ENCODE measurements at regions not wholly inside any gene's neighbourhood (a gene's known extent, or its start where the extent isn't known, plus 50 kb on each side); places are given as distances from the start of the nearest gene placed in this dataset.
"Not testable (repeated sequence)": the region's sequence is repeated elsewhere in the genome, so short reads cannot be mapped to it uniquely, and the experiment has no call there.

GRCh38 chr12:46970636-46971035, 108.8 kb upstream of the PCED1B start:
- no peak overlapping the region for H3K4me2 ChIP-seq (ENCODE audit: low read length)
- no peak overlapping the region for H3K27ac ChIP-seq (ENCODE audit: low read depth, low read length)
- no peak overlapping the region for H2AK5ac ChIP-seq (ENCODE audit: low read length)
- no peaks in the 10 kb centered on the region for H3K27me3 ChIP-seq (ENCODE audit: insufficient read depth, low read length)
- no peak overlapping the region for H3K9ac ChIP-seq (ENCODE audit: low read length)
- no peak overlapping the region for H3K4me3 ChIP-seq (ENCODE audit: low read depth, low read length)
- H3K9me3 ChIP-seq (ENCODE audit: insufficient read depth, low read depth, low read length) = peaks cover 1% of the 10 kb centered on the region
- no peaks in the 10 kb centered on the region for H3K36me3 ChIP-seq (ENCODE audit: control insufficient read depth in 1 of 2, insufficient read depth in 2 of 2, low read length in 2 of 2)
- H2BK120ac ChIP-seq (ENCODE audit: insufficient read depth, low read length, poor library complexity) = no peak overlapping the region
- no peak overlapping the region for H4K12ac ChIP-seq (ENCODE audit: low read depth, low read length)
- peak overlapping the region; percentile 84 for H2BK12ac ChIP-seq (ENCODE audit: low read length)
- H2AFZ ChIP-seq (ENCODE audit: insufficient read depth, low read length, poor library complexity) = no peak overlapping the region
- H4K91ac ChIP-seq (ENCODE audit: low read depth, low read length) = no peak overlapping the region
- peaks cover 2% of the 10 kb centered on the region for H3K79me2 ChIP-seq (ENCODE audit: control insufficient read depth, insufficient read depth, low read length, poor library complexity)
- H3K23ac ChIP-seq (ENCODE audit: low read length) = no peak overlapping the region
- H3K79me1 ChIP-seq (ENCODE audit: low read length) = peaks cover 4% of the 10 kb centered on the region
- H3K18ac ChIP-seq (ENCODE audit: low read length) = no peak overlapping the region
- H4K8ac ChIP-seq (ENCODE audit: low read depth, low read length) = no peak overlapping the region
- WGBS (ENCODE audit: extremely low coverage, insufficient coverage, insufficient read length) = no CpG with 5 or more reads among the region's 5 CpGs
- no peak overlapping the region for H2BK5ac ChIP-seq (ENCODE audit: low read depth, low read length, poor library complexity)
- H3K14ac ChIP-seq (ENCODE audit: low read length) = no peak overlapping the region
- H3K4ac ChIP-seq (ENCODE audit: low read depth, low read length) = no peak overlapping the region
- DNase-seq = no peak
- H3K4me1 ChIP-seq (ENCODE audit: control insufficient read depth in 1 of 2, insufficient read depth in 2 of 2, low read length in 2 of 2) = peaks cover 6 to 9% of the 10 kb centered on the region in 2 experiments

- not testable (repeated sequence) for H4K12ac ChIP-seq (ENCODE audit: low read depth, low read length); H3K27ac ChIP-seq (ENCODE audit: low read depth, low read length); H3K79me2 ChIP-seq (ENCODE audit: control insufficient read depth, insufficient read depth, low read length, poor library complexity); H3K9ac ChIP-seq (ENCODE audit: low read length); H3K4me3 ChIP-seq (ENCODE audit: low read depth, low read length); H3K4me1 ChIP-seq (ENCODE audit: control insufficient read depth in 1 of 2, insufficient read depth in 2 of 2, low read length in 2 of 2); H3K4ac ChIP-seq (ENCODE audit: low read depth, low read length); H4K8ac ChIP-seq (ENCODE audit: low read depth, low read length); H2BK5ac ChIP-seq (ENCODE audit: low read depth, low read length, poor library complexity); H3K23ac ChIP-seq (ENCODE audit: low read length); H3K79me1 ChIP-seq (ENCODE audit: low read length); H2AFZ ChIP-seq (ENCODE audit: insufficient read depth, low read length, poor library complexity); DNase-seq; H2BK120ac ChIP-seq (ENCODE audit: insufficient read depth, low read length, poor library complexity); H3K9me3 ChIP-seq (ENCODE audit: insufficient read depth, low read depth, low read length); H4K91ac ChIP-seq (ENCODE audit: low read depth, low read length); H3K4me2 ChIP-seq (ENCODE audit: low read length); H3K14ac ChIP-seq (ENCODE audit: low read length); H2BK12ac ChIP-seq (ENCODE audit: low read length); H3K18ac ChIP-seq (ENCODE audit: low read length); H2AK5ac ChIP-seq (ENCODE audit: low read length); H3K36me3 ChIP-seq (ENCODE audit: control insufficient read depth in 1 of 2, insufficient read depth in 2 of 2, low read length in 2 of 2); H3K27me3 ChIP-seq (ENCODE audit: insufficient read depth, low read length)
- WGBS (ENCODE audit: extremely low coverage, insufficient coverage, insufficient read length) = no CpG with 5 or more reads among the region's 3 CpGs
These were observed 105.5 kb upstream of the PCED1B start for GRCh38 chr12:46973937-46974336.

GRCh38 chr12:46977871-46978375, 101.5 kb upstream of the PCED1B start:
- Histone ChIP-seq H3K4me1 (ENCODE audit: control insufficient read depth in 1 of 2, insufficient read depth in 2 of 2, low read length in 2 of 2) (peaks cover 2 to 4% of the 10 kb centered on the region in 2 experiments), H2BK120ac (ENCODE audit: insufficient read depth, low read length, poor library complexity) (no peak overlapping the region), H3K14ac (ENCODE audit: low read length) (no peak overlapping the region), H4K8ac (ENCODE audit: low read depth, low read length) (no peak overlapping the region), H4K12ac (ENCODE audit: low read depth, low read length) (no peak overlapping the region), H3K79me1 (ENCODE audit: low read length) (peaks cover 2% of the 10 kb centered on the region), H2AFZ (ENCODE audit: insufficient read depth, low read length, poor library complexity) (no peak overlapping the region), H3K4me3 (ENCODE audit: low read depth, low read length) (no peak overlapping the region), H3K27ac (ENCODE audit: low read depth, low read length) (no peak overlapping the region), H3K23ac (ENCODE audit: low read length) (no peak overlapping the region), H3K9ac (ENCODE audit: low read length) (no peak overlapping the region), H3K18ac (ENCODE audit: low read length) (no peak overlapping the region), H3K27me3 (ENCODE audit: insufficient read depth, low read length) (no peaks in the 10 kb centered on the region), H3K4me2 (ENCODE audit: low read length) (no peak overlapping the region), H2AK5ac (ENCODE audit: low read length) (no peak overlapping the region), H3K9me3 (ENCODE audit: insufficient read depth, low read depth, low read length) (no peaks in the 10 kb centered on the region), H3K79me2 (ENCODE audit: control insufficient read depth, insufficient read depth, low read length, poor library complexity) (no peaks in the 10 kb centered on the region), H3K4ac (ENCODE audit: low read depth, low read length) (no peak overlapping the region), H2BK12ac (ENCODE audit: low read length) (no peak overlapping the region), H4K91ac (ENCODE audit: low read depth, low read length) (no peak overlapping the region), H3K36me3 (ENCODE audit: control insufficient read depth in 1 of 2, insufficient read depth in 2 of 2, low read length in 2 of 2) (no peaks in the 10 kb centered on the region), H2BK5ac (ENCODE audit: low read depth, low read length, poor library complexity) (no peak overlapping the region)
- DNase-seq = no peak
- WGBS (ENCODE audit: extremely low coverage, insufficient coverage, insufficient read length) = no CpG with 5 or more reads among the region's 1 CpG

- H3K79me1 ChIP-seq (ENCODE audit: low read length) = peaks cover 8% of the 10 kb centered on the region
- H2BK120ac ChIP-seq (ENCODE audit: insufficient read depth, low read length, poor library complexity) = no peak overlapping the region
- H4K91ac ChIP-seq (ENCODE audit: low read depth, low read length) = no peak overlapping the region
- peaks cover 5% of the 10 kb centered on the region for H3K9me3 ChIP-seq (ENCODE audit: insufficient read depth, low read depth, low read length)
- no peaks in the 10 kb centered on the region for H3K36me3 ChIP-seq (ENCODE audit: control insufficient read depth in 1 of 2, insufficient read depth in 2 of 2, low read length in 2 of 2)
- H3K27ac ChIP-seq (ENCODE audit: low read depth, low read length) = no peak overlapping the region
- H3K4me1 ChIP-seq (ENCODE audit: control insufficient read depth in 1 of 2, insufficient read depth in 2 of 2, low read length in 2 of 2) = peaks cover 8 to 13% of the 10 kb centered on the region in 2 experiments
- WGBS (ENCODE audit: extremely low coverage, insufficient coverage, insufficient read length) = no CpG with 5 or more reads among the region's 3 CpGs
- no peak overlapping the region for H3K18ac ChIP-seq (ENCODE audit: low read length)
- H2BK12ac ChIP-seq (ENCODE audit: low read length) = no peak overlapping the region
- H3K4me2 ChIP-seq (ENCODE audit: low read length) = no peak overlapping the region
- H2AFZ ChIP-seq (ENCODE audit: insufficient read depth, low read length, poor library complexity) = no peak overlapping the region
- H3K27me3 ChIP-seq (ENCODE audit: insufficient read depth, low read length) = no peaks in the 10 kb centered on the region
- H3K23ac ChIP-seq (ENCODE audit: low read length) = no peak overlapping the region
- no peak overlapping the region for H3K4me3 ChIP-seq (ENCODE audit: low read depth, low read length)
- no peaks in the 10 kb centered on the region for H3K79me2 ChIP-seq (ENCODE audit: control insufficient read depth, insufficient read depth, low read length, poor library complexity)
- H2AK5ac ChIP-seq (ENCODE audit: low read length) = no peak overlapping the region
- no peak overlapping the region for H4K12ac ChIP-seq (ENCODE audit: low read depth, low read length)
- no peak overlapping the region for H4K8ac ChIP-seq (ENCODE audit: low read depth, low read length)
- no peak overlapping the region for H3K9ac ChIP-seq (ENCODE audit: low read length)
- no peak overlapping the region for H3K14ac ChIP-seq (ENCODE audit: low read length)
- no peak for DNase-seq
- H2BK5ac ChIP-seq (ENCODE audit: low read depth, low read length, poor library complexity) = no peak overlapping the region
- H3K4ac ChIP-seq (ENCODE audit: low read depth, low read length) = no peak overlapping the region
These were observed 97.8 kb upstream of the PCED1B start for GRCh38 chr12:46981622-46982021.
